GM21576 (cell line): ENCODE measurements at regions not wholly inside any gene's neighbourhood (a gene's known extent, or its start where the extent isn't known, plus 50 kb on each side); places are given as distances from the start of the nearest gene placed in this dataset.
"Not testable (repeated sequence)": the region's sequence is repeated elsewhere in the genome, so short reads cannot be mapped to it uniquely, and the experiment has no call there.

Experiments
- ATAC-seq: cut with Tn5 transposase; IDR thresholded peaks from one replicate; pipeline ENCODE4 v1.9.1; 2021; ENCODE audit warnings: mild to moderate bottlenecking, moderate library complexity; ENCODE audit not compliant: unreplicated experiment

- not testable (repeated sequence) for ATAC-seq
Measured at GRCh38 chr5:34420191-34420590, 235.9 kb upstream of the RAI14 start.

- ATAC-seq: no peak
Measured at GRCh38 chr5:34436761-34437501, 219.2 kb upstream of the RAI14 start.

GRCh38 chr5:34439601-34440000, 216.5 kb upstream of the RAI14 start:
- no peak for ATAC-seq

- not testable (repeated sequence) for ATAC-seq
Measured at GRCh38 chr5:34441767-34442166, 214.4 kb upstream of the RAI14 start.

- no peak for ATAC-seq
Measured at GRCh38 chr5:34447424-34447823, 208.7 kb upstream of the RAI14 start.

GRCh38 chr5:34449639-34450038, 206.5 kb upstream of the RAI14 start:
- no peak for ATAC-seq

- ATAC-seq: no peak
Measured at GRCh38 chr5:34450338-34450737, 205.8 kb upstream of the RAI14 start.

GRCh38 chr5:34452170-34452828, 203.8 kb upstream of the RAI14 start:
- ATAC-seq: no peak

GRCh38 chr5:34455098-34455497, 201.0 kb upstream of the RAI14 start:
- ATAC-seq: no peak

GRCh38 chr5:34459908-34460307, 196.2 kb upstream of the RAI14 start:
- no peak for ATAC-seq

GRCh38 chr5:34460496-34460895, 195.6 kb upstream of the RAI14 start:
- ATAC-seq: no peak

- ATAC-seq: no peak
Measured at GRCh38 chr5:34464829-34465228, 191.3 kb upstream of the RAI14 start.

- ATAC-seq: not testable (repeated sequence)
Measured at GRCh38 chr5:34465301-34465700, 190.8 kb upstream of the RAI14 start.

- ATAC-seq: not testable (repeated sequence)
Measured at GRCh38 chr5:34466519-34467388, 189.4 kb upstream of the RAI14 start.

- no peak for ATAC-seq
Measured at GRCh38 chr5:34467436-34467835, 188.7 kb upstream of the RAI14 start.

GRCh38 chr5:34467984-34468383, 188.1 kb upstream of the RAI14 start:
- not testable (repeated sequence) for ATAC-seq

- no peak for ATAC-seq
Measured at GRCh38 chr5:34469971-34470370, 186.2 kb upstream of the RAI14 start.

GRCh38 chr5:34474573-34475021, 181.5 kb upstream of the RAI14 start:
- ATAC-seq: no peak

GRCh38 chr5:34475249-34475966, 180.7 kb upstream of the RAI14 start:
- no peak for ATAC-seq

GRCh38 chr5:34476941-34477565, 179.1 kb upstream of the RAI14 start:
- ATAC-seq: no peak
